NB4 (cell line): ENCODE measurements at regions not wholly inside any gene's neighbourhood (a gene's known extent, or its start where the extent isn't known, plus 50 kb on each side); places are given as distances from the start of the nearest gene placed in this dataset.
"Not testable (repeated sequence)": the region's sequence is repeated elsewhere in the genome, so short reads cannot be mapped to it uniquely, and the experiment has no call there.

Source experiments
- MYC ChIP-seq: IDR thresholded peaks from 2 replicates; pipeline ENCODE4 v1.6.1; 2011; ENCODE audit warnings: low read depth, low read length
- POLR2A ChIP-seq: IDR thresholded peaks from 2 replicates; pipeline ENCODE4 v1.6.1; 2011; ENCODE audit warnings: mild to moderate bottlenecking; ENCODE audit not compliant: insufficient read length; ENCODE audit errors: extremely low read depth
- TF ChIP-seq, protein P1 (sequence below): IDR thresholded peaks from one replicate; pipeline ENCODE4 v1.5.1; 2012; ENCODE audit warnings: low read depth, low read length
- TF ChIP-seq, protein P2 (sequence below): IDR thresholded peaks from 2 replicates; pipeline ENCODE4 v1.6.1; 2011; ENCODE audit warnings: low read depth, low read length

DNA sequence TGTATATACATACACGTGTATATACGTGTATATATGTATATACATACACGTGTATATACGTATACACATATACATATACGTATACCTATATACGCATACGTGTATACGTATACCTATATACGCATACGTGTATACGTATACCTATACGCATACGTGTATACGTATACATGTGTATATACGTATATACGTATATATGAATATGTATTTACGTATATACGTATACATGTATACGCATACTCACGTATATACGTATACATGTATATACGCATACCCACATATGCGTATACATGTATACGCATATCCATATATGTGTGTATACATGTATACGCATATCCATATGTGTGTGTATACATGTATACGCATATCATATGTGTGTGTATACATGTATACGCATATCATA lies 487.8 kb upstream of the TMEFF2 start:
- not testable (repeated sequence) for TF ChIP-seq POLR2A, MYC
- TF ChIP-seq, protein P1, sequence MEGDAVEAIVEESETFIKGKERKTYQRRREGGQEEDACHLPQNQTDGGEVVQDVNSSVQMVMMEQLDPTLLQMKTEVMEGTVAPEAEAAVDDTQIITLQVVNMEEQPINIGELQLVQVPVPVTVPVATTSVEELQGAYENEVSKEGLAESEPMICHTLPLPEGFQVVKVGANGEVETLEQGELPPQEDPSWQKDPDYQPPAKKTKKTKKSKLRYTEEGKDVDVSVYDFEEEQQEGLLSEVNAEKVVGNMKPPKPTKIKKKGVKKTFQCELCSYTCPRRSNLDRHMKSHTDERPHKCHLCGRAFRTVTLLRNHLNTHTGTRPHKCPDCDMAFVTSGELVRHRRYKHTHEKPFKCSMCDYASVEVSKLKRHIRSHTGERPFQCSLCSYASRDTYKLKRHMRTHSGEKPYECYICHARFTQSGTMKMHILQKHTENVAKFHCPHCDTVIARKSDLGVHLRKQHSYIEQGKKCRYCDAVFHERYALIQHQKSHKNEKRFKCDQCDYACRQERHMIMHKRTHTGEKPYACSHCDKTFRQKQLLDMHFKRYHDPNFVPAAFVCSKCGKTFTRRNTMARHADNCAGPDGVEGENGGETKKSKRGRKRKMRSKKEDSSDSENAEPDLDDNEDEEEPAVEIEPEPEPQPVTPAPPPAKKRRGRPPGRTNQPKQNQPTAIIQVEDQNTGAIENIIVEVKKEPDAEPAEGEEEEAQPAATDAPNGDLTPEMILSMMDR: not testable (repeated sequence)
- TF ChIP-seq, protein P2, sequence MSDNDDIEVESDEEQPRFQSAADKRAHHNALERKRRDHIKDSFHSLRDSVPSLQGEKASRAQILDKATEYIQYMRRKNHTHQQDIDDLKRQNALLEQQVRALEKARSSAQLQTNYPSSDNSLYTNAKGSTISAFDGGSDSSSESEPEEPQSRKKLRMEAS: not testable (repeated sequence)
